Activated CD8-positive, alpha-beta memory T cell treated with anti-CD3 and anti-CD28 coated beads, Interleukin-2, amount 50 U/mL, for 24 hours (primary cell): ENCODE measurements at regions not wholly inside any gene's neighbourhood (a gene's known extent, or its start where the extent isn't known, plus 50 kb on each side); places are given as distances from the start of the nearest gene placed in this dataset.
"Not testable (repeated sequence)": the region's sequence is repeated elsewhere in the genome, so short reads cannot be mapped to it uniquely, and the experiment has no call there.

Source experiments
- DNase-seq: peaks from one replicate; pipeline ENCODE4 v3.0.0-alpha.2; 2020; ENCODE audit errors: extremely low read depth

- no peak for DNase-seq
Observed at GRCh38 chr2:11072550-11072949, 82.7 kb upstream of the SLC66A3 start.

GRCh38 chr2:11073251-11073650 lies 82.0 kb upstream of the SLC66A3 start:
- DNase-seq: no peak

- DNase-seq: no peak
Observed at GRCh38 chr2:11073776-11074175, 81.5 kb upstream of the SLC66A3 start.

- no peak for DNase-seq
Observed at GRCh38 chr2:11074246-11074820, 80.9 kb upstream of the SLC66A3 start.

DNA sequence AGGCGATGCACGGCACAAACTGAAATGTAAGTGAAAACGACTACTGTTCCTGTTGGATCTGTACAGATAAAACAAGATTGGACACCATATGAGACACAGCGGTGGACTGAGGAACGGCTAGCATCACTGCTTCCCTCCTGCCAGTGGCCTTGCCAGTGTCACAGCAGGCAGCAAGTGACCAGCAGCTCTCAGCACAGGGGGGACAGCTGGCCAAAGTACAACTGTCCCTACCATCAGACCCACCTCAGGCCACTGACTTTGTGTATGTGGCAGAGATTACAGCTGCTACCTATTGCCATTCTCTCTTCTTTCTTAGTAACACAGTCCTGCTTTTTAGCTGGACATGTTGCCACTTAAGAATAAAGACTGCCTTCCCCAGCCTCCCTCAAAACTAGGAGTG lies 80.0 kb upstream of the SLC66A3 start:
- no peak for DNase-seq

GRCh38 chr2:11077411-11077810 lies 77.9 kb upstream of the SLC66A3 start:
- no peak for DNase-seq

GRCh38 chr2:11079136-11079824 lies 76.0 kb upstream of the SLC66A3 start:
- no peak for DNase-seq

DNA sequence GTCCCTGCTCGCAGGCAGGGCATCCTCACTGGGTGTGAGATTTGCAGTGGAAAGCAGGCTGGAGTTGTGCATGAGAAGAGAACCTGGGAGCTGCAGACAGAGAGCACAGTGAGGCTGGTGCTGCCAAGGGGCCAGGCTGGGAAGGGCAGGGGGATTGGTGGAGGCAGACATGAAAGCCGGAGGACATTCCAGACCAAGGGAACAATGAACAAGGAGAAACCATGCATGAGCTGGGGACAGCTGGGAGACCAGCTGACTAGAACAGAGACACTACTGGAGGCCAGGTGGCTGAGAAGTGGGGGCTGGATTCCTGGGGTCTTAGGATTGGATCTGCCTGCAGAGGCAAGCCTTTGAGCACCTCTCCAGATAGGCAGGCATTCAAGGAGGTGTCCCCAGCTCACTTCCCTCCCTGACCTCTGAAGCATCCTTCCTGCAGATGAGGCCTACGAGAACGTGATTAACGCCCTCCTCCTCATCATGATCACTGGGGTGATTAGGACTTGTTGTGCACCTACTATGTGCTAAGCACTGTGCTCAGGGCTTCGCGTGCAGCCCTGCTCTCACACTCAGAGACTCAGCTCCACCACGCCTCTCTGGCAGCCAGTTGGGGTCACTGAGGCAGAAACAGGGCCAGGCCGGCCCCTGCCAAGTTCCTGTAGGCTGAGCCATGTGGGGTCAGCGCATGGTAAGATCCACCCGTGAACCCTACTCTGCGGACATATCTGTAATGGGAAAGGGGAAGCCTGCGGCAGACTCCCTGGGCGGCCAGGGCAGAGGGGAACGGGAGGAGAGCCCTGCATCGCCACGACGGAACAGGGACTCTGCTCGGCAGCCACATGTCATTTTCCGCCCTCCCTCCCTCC lies 74.8 kb upstream of the SLC66A3 start:
- DNase-seq: no peak

- no peak for DNase-seq
Observed at GRCh38 chr2:11082880-11083279, 72.4 kb upstream of the SLC66A3 start.

GRCh38 chr2:11088821-11089220 lies 66.4 kb upstream of the SLC66A3 start:
- DNase-seq: not testable (repeated sequence)

- DNase-seq: no peak
Observed at GRCh38 chr2:11090187-11090586, 65.1 kb upstream of the SLC66A3 start.

- DNase-seq: no peak
Observed at GRCh38 chr2:11092701-11093335, 62.4 kb upstream of the SLC66A3 start.

DNA sequence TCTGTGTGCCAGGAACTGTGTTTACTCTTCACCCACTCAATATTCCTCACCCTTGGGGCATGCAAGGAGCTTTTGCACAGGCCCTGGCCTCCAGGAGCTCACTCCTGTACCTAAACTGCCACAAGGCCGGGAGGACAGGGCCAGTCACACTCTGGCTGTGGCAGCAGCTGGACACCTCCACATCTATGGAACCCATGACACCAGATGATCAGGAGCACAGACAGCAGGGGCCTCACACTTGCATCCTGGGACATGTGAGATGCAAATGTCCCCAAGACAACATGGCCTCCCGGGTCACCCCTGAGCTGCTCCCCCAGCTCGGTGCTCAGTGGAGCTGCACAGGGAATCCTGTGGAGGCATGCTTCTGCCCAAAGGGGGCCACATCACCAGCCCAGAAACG lies 61.8 kb upstream of the SLC66A3 start:
- no peak for DNase-seq

DNA sequence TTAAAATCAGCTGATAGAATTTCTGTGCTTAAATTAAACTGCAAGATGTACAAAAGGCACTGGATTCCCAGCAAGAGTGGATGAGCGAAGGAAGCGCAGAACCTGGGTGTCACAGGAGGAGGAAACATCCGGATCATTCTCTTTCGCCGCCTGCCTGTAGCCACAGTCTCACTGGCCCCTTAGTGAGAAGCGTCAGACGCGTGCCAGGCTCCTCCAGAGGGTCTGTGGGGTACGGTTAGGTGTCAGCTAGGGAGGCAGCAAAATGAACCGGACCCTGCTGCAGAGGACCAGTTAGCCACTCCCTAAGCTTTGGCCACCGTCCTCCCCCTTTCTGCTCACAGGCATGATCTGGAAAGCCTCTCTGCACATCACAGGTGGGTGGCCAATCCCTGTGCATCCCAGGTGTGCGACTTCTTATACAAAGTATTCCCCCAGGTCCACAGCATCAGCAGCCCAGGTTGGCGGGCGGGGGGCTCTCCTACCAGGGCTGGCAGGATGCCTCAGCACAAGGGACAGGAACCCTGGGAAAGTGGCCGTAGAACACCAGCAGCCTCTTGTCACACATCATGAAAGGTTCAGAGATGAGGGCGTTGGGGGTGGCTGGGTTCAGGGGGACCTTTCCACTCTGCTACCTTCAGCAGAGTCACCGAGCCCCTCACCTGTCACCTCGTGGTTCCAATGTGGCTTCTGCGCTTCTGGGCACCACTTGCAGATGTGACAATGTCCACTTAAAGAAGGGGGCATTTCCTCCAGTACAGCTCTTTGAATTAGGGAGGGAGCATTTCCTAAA lies 61.1 kb upstream of the SLC66A3 start:
- DNase-seq: no peak

DNA sequence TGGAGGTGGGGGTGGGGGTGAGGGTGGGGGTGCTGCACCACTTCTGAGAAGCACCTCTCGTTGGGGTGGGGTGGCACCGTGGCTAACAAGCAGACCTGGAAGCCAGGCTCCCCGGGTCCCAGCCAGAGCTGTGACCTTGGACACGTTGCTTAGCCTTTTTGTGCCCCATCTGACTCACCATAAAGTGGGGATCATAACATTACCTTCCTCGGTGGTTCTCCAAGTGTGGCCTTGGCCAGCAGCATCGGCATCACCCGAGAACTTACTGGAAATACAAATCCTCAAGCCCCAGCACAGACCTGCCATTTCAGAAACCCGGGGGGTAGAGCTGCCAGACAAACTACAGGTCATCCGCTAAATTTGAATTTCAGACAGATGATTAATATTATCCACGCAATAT lies 58.7 kb upstream of the SLC66A3 start:
- no peak for DNase-seq

DNA sequence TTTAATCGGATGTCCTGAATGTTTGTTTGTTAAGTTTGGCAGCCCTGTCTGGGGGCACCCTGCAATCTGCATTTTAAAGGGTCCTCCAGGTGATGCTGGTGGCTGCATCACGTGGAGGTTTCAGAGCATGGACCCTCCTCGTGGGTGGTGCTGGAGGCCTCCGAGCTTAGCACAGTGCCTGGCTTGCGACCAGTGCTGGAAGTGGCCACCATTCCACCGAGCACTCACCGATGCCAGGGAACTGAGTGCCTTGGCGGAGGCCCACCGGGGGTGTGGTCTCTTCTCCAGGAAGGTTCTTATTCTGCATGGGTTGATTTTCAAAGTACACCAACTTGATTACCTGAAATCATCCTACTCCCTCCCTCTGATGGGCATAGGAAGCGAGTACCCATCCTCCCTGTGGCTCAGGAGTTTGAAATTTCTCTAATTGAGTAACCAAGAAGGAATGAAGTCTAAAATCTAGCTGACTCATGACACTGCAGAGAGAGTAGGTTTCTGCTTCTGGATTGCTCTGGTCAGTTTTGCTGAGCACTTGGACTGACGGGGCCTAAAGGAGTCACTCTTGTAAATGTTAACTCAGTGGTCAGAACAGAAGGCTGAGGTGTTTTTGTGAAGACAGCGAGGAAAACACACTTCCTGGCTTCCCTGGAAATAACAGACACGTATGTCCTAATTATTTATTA lies 58.1 kb upstream of the SLC66A3 start:
- DNase-seq: no peak

DNA sequence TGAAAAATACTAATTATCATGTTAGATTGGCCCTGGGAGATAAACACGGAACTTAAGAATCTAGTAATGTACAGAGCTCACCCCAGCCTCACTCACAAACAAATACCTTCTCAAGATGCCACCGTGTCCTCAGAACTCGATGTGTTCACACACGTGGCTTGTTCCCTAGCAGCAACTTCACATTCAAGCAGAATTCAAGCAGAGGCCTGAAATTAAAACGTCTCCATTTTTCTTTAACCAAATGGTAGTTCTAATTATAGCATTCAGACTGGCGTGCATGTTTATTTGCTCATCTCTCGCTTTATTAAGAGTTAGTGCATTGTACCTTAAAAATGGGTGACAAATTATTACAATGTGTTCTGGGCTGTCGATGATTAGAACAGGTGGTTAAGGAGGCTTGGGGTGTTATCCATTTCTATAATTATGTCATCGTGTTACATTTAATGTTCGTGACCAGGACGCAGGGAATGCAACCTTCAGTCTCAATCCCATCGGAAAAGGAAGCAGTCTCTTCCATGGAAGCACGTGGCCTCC lies 57.3 kb upstream of the SLC66A3 start:
- no peak for DNase-seq

DNA sequence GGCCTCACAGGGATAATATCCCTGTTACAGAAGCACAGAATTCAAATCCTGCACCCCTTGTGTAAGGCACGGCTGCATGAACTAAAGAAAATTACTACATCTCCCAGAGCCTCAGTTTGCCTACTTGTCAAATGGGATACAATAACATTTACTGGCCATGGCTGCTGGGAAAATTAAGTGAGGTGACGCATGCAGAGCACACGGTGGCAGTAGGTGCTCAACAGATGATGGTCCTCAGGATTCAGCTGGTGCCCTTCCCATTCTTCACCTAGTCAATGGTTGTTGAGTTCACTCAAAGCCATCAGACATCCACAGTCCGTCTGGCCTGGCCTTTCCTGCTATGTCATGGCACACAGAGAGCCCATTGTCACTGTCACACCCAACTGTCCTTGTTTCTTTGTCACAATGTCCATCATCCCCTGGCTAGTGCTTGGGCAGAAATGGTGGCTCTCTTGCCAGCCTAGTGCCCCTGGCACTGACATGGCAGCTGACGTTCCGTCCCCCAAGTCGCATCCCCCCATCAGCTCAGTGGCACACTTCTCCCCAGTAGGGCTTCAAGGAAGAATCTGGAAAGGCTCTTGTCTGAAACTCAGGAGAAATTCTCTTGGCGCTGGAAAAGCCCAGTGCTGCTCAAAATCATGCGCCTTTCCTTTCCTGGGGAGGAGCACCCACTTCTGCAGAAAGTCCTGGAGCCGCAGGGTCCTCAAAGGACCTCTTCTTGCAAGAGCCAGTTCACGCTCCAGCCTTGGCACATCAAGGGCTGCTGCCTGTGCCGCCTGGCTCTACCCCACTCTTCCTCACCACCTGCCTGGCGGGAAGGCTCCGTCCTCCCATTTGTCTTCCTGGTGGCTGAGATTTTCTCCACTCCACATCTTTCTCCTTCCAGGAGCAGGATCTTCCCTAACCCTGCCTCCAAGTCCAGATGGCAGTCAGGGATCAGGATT lies 55.9 kb upstream of the SLC66A3 start:
- no peak for DNase-seq

DNA sequence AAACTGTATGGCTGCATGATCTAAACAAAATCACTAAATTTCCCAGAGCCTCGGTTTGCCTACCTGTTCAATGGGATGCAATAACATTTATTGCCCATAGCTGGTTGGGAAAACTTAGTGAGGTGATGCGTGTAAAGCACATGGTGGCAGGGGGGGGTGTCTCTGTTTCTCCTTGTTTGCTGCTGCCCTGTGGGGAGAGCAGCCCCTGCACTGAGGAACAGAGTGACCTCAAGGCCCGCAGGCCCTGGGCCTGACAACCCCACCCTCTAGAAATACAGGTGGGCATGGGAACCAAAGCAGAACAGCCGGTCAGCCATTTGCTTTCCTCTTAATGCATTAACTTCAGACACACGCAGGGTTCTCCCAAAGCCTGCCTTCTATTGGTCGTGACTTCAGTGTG lies 55.1 kb upstream of the SLC66A3 start:
- no peak for DNase-seq

- no peak for DNase-seq
Observed at GRCh38 chr2:11100976-11101375, 54.3 kb upstream of the SLC66A3 start.
